ENCODE measurements at regions not wholly inside any gene's neighbourhood (a gene's known extent, or its start where the extent isn't known, plus 50 kb on each side); places are given as distances from the start of the nearest gene placed in this dataset.

DNA sequence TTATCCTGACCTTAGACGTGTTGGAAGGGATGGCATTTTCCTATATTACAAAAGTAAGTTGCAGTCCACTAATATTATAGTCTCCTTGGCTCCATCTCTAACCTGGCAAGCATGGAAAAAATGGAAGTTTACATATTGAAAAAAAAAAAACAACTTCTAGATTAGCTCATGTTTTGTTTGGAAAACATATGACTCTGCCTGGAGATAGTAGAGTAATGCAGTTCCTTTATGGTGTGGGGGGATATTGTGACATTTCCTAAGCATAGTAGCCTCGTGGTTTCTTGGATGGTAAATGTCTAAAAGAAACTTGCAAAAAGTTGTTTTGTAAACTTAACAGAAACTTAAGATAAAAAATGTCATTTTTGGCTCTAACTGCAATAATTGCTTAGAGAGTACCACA is 244.4 kb upstream of the FBXL7 start:
- intact Hi-C loops (cut with DNase I; ENCODE audit: low total_unique reads) = no loop called here
- Histone ChIP-seq H3K4me3 (no peak overlapping the region), H3K27ac (no peak overlapping the region), H3K9me3 (no peaks in the 10 kb centered on the region), H3K27me3 (no peaks in the 10 kb centered on the region), H3K4me1 (no peaks in the 10 kb centered on the region), H3K36me3 (no peaks in the 10 kb centered on the region)
- TF ChIP-seq POLR2A (IDR thresholded peaks at IDR 0.05) = no peak
- TF ChIP-seq, protein P1, sequence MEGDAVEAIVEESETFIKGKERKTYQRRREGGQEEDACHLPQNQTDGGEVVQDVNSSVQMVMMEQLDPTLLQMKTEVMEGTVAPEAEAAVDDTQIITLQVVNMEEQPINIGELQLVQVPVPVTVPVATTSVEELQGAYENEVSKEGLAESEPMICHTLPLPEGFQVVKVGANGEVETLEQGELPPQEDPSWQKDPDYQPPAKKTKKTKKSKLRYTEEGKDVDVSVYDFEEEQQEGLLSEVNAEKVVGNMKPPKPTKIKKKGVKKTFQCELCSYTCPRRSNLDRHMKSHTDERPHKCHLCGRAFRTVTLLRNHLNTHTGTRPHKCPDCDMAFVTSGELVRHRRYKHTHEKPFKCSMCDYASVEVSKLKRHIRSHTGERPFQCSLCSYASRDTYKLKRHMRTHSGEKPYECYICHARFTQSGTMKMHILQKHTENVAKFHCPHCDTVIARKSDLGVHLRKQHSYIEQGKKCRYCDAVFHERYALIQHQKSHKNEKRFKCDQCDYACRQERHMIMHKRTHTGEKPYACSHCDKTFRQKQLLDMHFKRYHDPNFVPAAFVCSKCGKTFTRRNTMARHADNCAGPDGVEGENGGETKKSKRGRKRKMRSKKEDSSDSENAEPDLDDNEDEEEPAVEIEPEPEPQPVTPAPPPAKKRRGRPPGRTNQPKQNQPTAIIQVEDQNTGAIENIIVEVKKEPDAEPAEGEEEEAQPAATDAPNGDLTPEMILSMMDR (IDR thresholded peaks at IDR 0.05) = no peak
- no peak for DNase-seq

DNA sequence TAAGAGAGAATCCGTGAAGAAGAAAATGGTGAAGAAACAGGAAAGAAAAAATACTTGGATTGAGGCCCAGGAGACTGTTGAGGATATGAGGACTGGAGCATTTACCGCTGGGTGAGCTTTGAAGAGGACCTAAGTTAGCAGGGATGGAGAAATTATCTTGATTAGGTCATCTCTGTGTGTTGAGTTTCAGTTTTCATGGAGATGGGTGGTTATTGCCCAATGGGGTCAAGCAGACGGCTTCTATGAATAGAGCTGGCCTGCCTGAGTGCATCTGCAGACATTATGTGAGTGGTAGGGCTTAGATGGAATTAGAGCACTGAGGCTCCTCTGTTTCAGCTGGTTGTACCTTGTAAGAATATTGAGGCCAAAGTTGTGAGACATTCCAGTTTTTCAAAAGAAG is 245.4 kb upstream of the FBXL7 start:
- H3K4me1 ChIP-seq = no peaks in the 10 kb centered on the region
- no peak overlapping the region for H3K27ac ChIP-seq
- no peaks in the 10 kb centered on the region for H3K27me3 ChIP-seq
- no peak overlapping the region for H3K4me3 ChIP-seq
- H3K36me3 ChIP-seq = no peaks in the 10 kb centered on the region
- TF ChIP-seq, protein P1 (IDR thresholded peaks at IDR 0.05) = no peak
- no peak for TF ChIP-seq POLR2A (IDR thresholded peaks at IDR 0.05)
- no peak for DNase-seq
- intact Hi-C loops (cut with DNase I; ENCODE audit: low total_unique reads) = no loop called here
- no peaks in the 10 kb centered on the region for H3K9me3 ChIP-seq

DNA sequence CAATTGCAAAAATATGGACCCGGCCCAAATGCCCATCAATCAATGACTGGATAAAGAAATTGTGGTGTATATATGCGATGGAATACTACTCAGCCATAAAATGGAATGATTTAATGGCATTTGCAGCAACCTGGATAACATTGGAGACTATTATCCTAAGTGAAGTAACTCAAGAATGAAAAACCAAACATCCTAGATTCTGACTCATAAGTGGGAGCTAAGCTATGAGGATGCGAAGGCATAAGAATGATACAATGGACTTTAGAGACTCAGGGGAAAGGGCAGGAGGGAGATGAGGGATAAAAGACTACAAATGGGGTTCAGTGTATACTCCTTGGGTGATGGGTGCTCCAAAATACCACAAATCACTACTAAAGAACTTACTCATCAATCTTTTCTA is 247.6 kb upstream of the FBXL7 start:
- Histone ChIP-seq H3K9me3 (no peaks in the 10 kb centered on the region), H3K4me3 (no peak overlapping the region), H3K27me3 (no peaks in the 10 kb centered on the region), H3K36me3 (no peaks in the 10 kb centered on the region), H3K27ac (no peak overlapping the region), H3K4me1 (no peaks in the 10 kb centered on the region)
- DNase-seq = no peak
- TF ChIP-seq POLR2A (IDR thresholded peaks at IDR 0.05) = no peak
- TF ChIP-seq, protein P1 (IDR thresholded peaks at IDR 0.05) = no peak
- intact Hi-C loops (cut with DNase I; ENCODE audit: low total_unique reads) = no loop called here

DNA sequence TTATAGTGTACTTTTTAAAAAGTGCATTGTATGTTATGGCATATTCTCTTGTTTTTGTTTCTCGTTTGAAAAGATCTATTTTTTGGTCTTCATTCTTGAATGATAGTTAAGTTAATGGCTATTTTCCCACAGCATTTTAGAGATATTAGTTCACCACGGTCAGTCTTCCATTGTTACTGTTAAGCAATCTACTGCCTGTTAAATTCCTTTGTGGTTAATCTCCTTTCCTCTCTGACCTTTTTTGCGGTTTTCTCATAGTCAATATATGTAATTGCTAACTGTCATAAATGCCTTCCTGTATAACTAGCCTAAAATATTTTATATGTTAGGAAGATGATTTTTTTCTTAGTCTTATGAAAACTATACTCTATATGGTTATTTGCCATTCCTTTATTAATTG is 250.8 kb upstream of the FBXL7 start:
- Histone ChIP-seq H3K4me1 (no peaks in the 10 kb centered on the region), H3K9me3 (no peaks in the 10 kb centered on the region), H3K27me3 (no peaks in the 10 kb centered on the region), H3K4me3 (no peak overlapping the region), H3K27ac (no peak overlapping the region), H3K36me3 (no peaks in the 10 kb centered on the region)
- no peak for TF ChIP-seq POLR2A (IDR thresholded peaks at IDR 0.05)
- TF ChIP-seq, protein P1 (IDR thresholded peaks at IDR 0.05) = no peak
- DNase-seq = no peak
- intact Hi-C loops (cut with DNase I; ENCODE audit: low total_unique reads) = no loop called here

DNA sequence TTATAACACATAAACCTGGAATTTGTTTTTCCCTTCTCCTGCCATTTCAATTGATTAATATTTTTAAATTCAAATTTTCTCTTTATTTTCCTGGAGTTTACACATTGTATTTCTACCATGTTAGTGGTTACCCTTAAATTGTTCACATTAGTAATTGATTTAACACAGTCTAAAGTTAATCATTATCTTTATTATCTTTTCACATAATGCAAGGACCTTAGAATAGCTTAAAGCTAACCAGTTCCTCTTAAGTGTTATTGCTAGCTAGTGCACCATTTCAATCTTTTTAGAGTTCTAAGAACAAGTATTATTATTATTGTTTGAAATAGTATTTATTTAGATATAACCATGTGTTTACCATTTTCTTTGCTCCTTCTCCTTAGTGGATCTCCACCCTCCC is 251.2 kb upstream of the FBXL7 start:
- no peak for DNase-seq
- intact Hi-C loops (cut with DNase I; ENCODE audit: low total_unique reads) = no loop called here
- TF ChIP-seq POLR2A (IDR thresholded peaks at IDR 0.05) = no peak
- TF ChIP-seq, protein P1 (IDR thresholded peaks at IDR 0.05) = no peak
- H3K27ac ChIP-seq = no peak overlapping the region
- no peaks in the 10 kb centered on the region for H3K9me3 ChIP-seq
- H3K4me3 ChIP-seq = no peak overlapping the region
- H3K4me1 ChIP-seq = no peaks in the 10 kb centered on the region
- no peaks in the 10 kb centered on the region for H3K27me3 ChIP-seq
- no peaks in the 10 kb centered on the region for H3K36me3 ChIP-seq

All from uterus (tissue), 3 donors.